GM19438 (cell line): ENCODE measurements at regions not wholly inside any gene's neighbourhood (a gene's known extent, or its start where the extent isn't known, plus 50 kb on each side); places are given as distances from the start of the nearest gene placed in this dataset.

Experiments
- ATAC-seq: cut with Tn5 transposase; IDR thresholded peaks from one replicate; pipeline ENCODE4 v1.9.1; 2021; ENCODE audit warnings: low read depth; ENCODE audit not compliant: unreplicated experiment

DNA sequence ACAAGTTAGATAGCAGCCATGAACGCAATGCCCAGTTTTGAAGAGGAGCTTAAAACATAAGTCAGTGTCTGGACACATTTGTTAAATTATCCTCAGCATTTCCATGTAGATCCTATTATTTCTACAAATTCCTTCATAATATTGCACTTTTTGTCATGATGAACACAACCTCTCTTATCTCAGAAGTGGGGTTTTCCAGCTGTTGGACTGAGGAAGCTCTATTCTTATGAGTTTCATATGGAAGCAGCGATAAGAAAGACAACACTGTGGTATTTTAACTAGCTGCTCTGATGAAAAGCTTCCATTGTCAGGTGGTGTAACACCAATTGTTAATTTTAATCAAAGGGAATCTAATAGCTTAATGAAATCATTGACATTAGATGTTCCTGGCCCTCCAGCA, 308.7 kb downstream of the GBA3 start:
- no peak for ATAC-seq

GRCh38 chr4:22999419-22999818, 306.7 kb downstream of the GBA3 start:
- ATAC-seq, result no peak

DNA sequence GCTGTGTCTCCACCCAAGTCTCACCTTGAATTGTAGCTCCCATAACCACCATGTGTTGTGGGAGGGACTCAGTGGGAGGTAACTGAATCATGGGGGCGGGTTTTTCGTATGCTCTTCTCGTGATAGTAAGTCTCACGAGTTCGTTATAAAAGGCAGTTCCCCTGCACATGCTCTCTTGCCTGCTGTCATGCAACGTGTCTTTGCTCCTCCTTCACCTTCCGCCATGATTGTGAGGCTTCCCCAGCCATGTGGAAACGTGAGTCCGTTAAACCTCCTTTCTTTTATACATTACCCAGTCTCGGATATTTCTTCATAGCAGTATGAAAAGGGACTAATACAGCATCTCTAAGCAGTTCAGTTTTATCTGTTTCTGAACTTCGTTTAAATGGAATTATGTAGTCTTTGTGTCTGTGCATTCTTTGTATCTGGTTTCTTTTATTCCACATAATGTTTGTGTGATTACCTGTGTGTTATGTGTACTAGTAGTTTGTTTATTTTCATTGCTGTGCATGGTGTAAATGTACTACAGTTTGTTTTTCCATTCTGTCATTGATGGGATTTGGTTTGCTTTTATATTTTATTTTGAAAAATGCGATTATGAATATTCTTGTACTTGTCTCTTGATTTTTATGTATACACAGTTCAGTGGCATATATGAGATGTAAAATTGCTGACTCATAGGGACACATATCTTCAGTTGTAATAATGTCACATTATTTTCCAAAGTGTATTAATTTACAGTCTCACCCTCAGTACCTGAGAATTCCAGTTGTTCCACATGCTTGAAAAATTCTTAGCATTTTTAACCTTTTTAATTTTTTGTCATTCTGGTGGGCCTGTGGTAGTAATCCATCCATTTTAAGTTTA, 304.9 kb downstream of the GBA3 start:
- ATAC-seq, result no peak

GRCh38 chr4:22991576-22991975, 298.8 kb downstream of the GBA3 start:
- no peak for ATAC-seq

GRCh38 chr4:22988526-22988925, 295.8 kb downstream of the GBA3 start:
- ATAC-seq, result no peak

DNA sequence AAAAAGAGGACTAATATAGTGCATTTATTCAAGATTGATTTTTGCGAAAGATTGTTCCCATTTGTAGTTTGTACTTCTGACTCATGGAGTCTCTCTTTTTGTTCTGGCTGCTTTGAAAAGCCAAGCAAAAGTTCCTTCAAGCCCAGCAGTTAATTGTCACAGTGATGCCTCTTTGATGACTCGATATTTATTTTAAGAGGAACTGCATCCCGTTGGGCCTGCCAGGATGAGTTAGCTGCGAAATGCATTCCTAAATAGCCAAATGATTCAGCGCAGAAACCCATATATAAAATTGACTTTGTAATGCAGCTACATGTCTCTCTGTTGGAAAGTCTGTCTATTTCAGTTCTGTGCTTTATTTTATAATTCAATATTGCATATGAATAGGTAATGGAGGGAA, 295.1 kb downstream of the GBA3 start:
- ATAC-seq, result no peak

GRCh38 chr4:22986881-22987280, 294.1 kb downstream of the GBA3 start:
- no peak for ATAC-seq

DNA sequence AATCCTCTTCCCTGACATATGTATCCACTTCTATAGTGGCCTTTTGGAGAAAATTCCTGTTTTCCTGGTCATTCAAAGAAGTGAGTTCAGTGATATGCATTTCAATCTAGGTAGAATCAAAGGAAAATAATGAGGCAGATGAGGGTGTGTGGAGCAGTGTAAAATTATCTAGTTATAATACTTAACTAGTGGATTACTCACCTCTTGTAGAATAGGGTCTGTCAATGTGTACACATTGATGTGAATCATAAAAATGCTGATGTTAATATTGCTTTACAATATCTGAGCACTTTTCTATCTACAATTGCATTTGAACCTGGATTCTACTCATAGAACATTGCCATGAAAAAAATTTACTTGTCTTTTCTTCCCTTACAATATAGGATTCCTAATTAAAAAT, 293.5 kb downstream of the GBA3 start:
- ATAC-seq, result no peak

DNA sequence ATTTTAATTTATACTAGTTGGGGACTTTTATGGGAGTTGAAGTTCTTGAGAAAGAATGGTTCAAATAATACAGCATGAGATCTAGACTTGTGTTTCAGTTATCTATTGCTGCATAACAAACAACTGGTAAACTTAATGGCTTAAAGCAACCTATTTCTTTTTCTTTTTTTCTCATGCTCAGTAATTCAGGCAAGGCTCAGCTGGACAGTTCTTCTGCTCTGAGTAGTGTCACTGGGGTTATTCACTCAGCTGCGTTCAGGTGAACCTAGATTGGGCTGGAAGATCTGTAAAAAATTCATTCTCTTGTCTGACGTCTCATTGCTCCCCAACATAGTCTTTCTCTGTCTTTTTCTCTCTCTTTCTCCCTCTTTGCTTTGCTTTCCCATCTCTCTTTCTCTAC, 291.7 kb downstream of the GBA3 start:
- no peak for ATAC-seq

- no peak for ATAC-seq
Observed at GRCh38 chr4:22978656-22979055, 285.9 kb downstream of the GBA3 start.

DNA sequence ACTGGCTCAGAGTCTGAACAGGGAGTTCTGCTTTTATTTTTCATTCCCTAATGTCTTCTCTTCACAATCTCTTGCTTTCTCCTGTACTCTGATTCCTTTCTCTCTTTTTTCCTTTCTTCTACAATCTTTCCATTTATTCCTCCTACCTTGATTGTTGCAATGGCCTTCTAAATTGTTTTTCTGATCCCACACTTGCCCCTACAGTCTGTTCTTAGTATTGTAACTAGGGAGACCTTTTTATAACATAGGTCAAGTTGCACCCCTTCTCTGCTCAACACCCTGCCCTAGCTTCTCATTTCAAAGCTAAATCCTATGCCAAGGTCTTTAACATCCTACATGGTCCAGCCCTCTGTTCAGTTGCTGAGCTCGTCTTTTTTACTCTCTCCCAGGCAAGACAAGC, 277.9 kb downstream of the GBA3 start:
- no peak for ATAC-seq

DNA sequence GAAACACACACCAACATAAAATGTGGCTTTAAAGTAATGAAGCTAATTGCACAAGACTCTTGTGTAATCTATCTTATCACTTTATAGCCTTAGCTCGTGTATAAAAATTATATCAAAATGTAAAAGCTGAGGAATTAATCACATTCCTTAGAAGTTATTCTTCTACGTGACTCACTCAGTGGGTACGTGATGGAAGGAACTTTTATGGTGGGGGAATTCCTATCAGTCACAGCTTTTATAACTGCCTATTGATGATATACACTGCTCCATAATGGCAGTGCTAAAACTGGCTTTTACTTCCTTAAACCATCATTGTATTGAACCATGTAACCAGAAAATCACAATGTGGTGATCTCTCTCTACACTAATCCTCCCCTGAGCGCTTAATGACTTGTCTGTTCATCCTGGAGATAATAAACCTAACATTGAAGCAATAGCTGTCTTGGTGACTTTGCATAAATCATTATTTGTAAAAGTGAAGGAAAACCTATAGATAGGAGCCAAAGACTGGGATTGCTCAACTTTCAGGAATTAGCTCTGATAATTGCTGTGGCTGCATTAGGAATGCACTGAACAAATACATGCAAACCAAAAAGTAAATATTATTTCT, 276.7 kb downstream of the GBA3 start:
- ATAC-seq, result no peak

DNA sequence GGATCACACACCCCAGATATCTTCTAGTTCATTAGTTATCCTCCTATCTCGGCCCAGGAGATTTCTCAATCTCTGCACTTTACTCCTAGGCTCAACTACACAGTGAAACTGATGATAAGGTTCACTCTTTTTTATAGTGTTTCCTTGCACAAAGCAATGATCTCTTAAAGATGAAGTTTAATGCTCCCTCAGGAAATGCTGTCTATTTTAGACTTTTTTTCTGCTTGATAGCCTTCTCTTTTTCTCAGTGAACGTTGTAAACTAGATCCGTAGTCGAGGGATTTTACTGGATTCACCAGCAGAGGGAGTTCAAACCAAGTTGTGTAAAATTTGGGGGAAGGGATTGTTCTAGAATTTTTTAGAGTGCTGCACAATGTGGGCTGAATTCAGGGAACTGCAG, 269.6 kb downstream of the GBA3 start:
- no peak for ATAC-seq

GRCh38 chr4:22959483-22959882, 266.7 kb downstream of the GBA3 start:
- no peak for ATAC-seq

- ATAC-seq, result no peak
Observed at GRCh38 chr4:22957774-22958309, 265.1 kb downstream of the GBA3 start.

- no peak for ATAC-seq
Observed at GRCh38 chr4:22949161-22949855, 256.6 kb downstream of the GBA3 start.

DNA sequence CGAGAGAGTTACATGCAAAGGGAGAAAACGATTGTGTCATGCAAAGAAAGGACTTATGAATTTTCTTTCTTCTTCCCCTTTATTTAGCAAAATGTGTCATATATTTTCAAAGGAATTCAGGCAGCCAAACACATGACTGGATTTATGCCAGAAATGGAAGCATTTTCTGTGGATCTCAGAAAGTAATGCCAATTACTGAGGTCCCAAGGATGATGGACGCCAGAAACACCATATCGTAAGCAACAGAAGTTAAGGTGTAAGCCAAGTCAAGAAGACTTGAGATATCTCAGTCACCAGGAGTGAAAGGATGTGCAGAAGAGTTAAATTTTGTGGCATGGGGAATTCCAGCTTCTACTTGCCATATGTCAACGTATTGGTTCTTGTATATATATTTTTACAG, 255.1 kb downstream of the GBA3 start:
- no peak for ATAC-seq

- ATAC-seq, result no peak
Observed at GRCh38 chr4:22942920-22943559, 250.3 kb downstream of the GBA3 start.

DNA sequence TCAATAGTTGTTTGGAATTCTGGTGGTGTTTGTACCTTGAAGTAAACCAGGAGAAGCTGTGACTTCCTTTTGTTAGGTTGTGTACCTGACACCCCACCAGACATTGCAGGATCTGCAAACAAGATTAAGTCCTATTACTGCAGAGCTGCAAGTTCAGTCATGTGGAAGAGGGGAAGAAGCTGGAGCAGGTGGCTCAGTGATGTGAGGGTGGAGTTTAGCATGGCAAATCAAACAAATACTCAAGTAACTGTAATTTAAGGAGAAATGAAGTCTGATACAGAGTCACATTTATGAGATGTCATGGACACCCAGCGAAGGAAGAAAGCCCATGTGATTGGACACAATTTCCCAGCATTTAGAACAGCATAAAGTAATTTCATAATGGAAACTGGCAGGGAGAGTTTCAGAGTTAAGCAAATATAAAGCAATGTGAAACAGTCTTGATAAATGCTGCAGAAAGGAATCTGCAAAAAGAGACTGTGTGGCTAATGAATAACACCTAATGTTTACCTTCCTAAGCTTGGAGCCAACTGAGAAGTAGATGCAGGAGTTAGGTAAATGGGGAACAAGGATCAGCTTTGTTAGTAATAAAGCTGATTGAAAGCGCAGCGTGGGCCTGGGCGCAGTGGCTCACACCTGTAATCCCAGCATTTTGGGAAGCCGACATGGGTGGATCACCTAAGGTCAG, 249.1 kb downstream of the GBA3 start:
- no peak for ATAC-seq

GRCh38 chr4:22932326-22932725, 239.6 kb downstream of the GBA3 start:
- no peak for ATAC-seq
